ENCODE measurements at regions not wholly inside any gene's neighbourhood (a gene's known extent, or its start where the extent isn't known, plus 50 kb on each side); places are given as distances from the start of the nearest gene placed in this dataset.

- no peak for TF ChIP-seq CTCF (conservative IDR thresholded peaks at IDR 0.05; ENCODE audit: control insufficient read depth, insufficient read depth, low read depth, low read length)
- DNase-seq (ENCODE audit: low read depth), result no peak
- H3K4me3 ChIP-seq (ENCODE audit: control insufficient read depth, low read depth, low read length), result no peak overlapping the region
Measured at GRCh38 chr7:83799333-83799732, 150.4 kb upstream of the SEMA3E start.

GRCh38 chr7:83798489-83798888, 149.6 kb upstream of the SEMA3E start:
- no peak for TF ChIP-seq CTCF (conservative IDR thresholded peaks at IDR 0.05; ENCODE audit: control insufficient read depth, insufficient read depth, low read depth, low read length)
- no peak overlapping the region for H3K4me3 ChIP-seq (ENCODE audit: control insufficient read depth, low read depth, low read length)
- no peak for DNase-seq (ENCODE audit: low read depth)

GRCh38 chr7:83796760-83797159, 147.8 kb upstream of the SEMA3E start:
- no peak overlapping the region for H3K4me3 ChIP-seq (ENCODE audit: control insufficient read depth, low read depth, low read length)
- TF ChIP-seq CTCF (conservative IDR thresholded peaks at IDR 0.05; ENCODE audit: control insufficient read depth, insufficient read depth, low read depth, low read length), result no peak
- no peak for DNase-seq (ENCODE audit: low read depth)

GRCh38 chr7:83794829-83795228, 145.9 kb upstream of the SEMA3E start:
- DNase-seq (ENCODE audit: low read depth), result no peak
- TF ChIP-seq CTCF (conservative IDR thresholded peaks at IDR 0.05; ENCODE audit: control insufficient read depth, insufficient read depth, low read depth, low read length), result no peak
- H3K4me3 ChIP-seq (ENCODE audit: control insufficient read depth, low read depth, low read length), result no peak overlapping the region

GRCh38 chr7:83793558-83793957, 144.6 kb upstream of the SEMA3E start:
- no peak overlapping the region for H3K4me3 ChIP-seq (ENCODE audit: control insufficient read depth, low read depth, low read length)
- no peak for TF ChIP-seq CTCF (conservative IDR thresholded peaks at IDR 0.05; ENCODE audit: control insufficient read depth, insufficient read depth, low read depth, low read length)
- no peak for DNase-seq (ENCODE audit: low read depth)

- no peak for DNase-seq (ENCODE audit: low read depth)
- no peak for TF ChIP-seq CTCF (conservative IDR thresholded peaks at IDR 0.05; ENCODE audit: control insufficient read depth, insufficient read depth, low read depth, low read length)
- H3K4me3 ChIP-seq (ENCODE audit: control insufficient read depth, low read depth, low read length), result no peak overlapping the region
Measured at GRCh38 chr7:83791737-83792136, 142.8 kb upstream of the SEMA3E start.

GRCh38 chr7:83786858-83787257, 137.9 kb upstream of the SEMA3E start:
- no peak for TF ChIP-seq CTCF (conservative IDR thresholded peaks at IDR 0.05; ENCODE audit: control insufficient read depth, insufficient read depth, low read depth, low read length)
- no peak overlapping the region for H3K4me3 ChIP-seq (ENCODE audit: control insufficient read depth, low read depth, low read length)
- no peak for DNase-seq (ENCODE audit: low read depth)

Measured in fibroblast of mammary gland (primary cell).